Keratinocyte (primary cell): ENCODE measurements at regions not wholly inside any gene's neighbourhood (a gene's known extent, or its start where the extent isn't known, plus 50 kb on each side); places are given as distances from the start of the nearest gene placed in this dataset.

Source experiments
- DNase-seq: peaks from one replicate; pipeline ENCODE4 v3.0.0-alpha.2; 2011; ENCODE audit warnings: low read depth, missing footprints, low spot score
- FAIRE-seq: peaks from 2 replicates; lab custom pipeline; 2011; peaks lifted over from hg19 to GRCh38; lab: Jason Lieb, UNC
- H2AFZ ChIP-seq: 2 replicates; pipeline ENCODE4 v1.6.0; 2012; ENCODE audit warnings: low read length, control low read depth, inconsistent platforms; ENCODE audit not compliant: control insufficient read depth
- H3K27ac ChIP-seq: 2 replicates; pipeline ENCODE4 v1.5.1; 2011; ENCODE audit warnings: low read length; ENCODE audit not compliant: control insufficient read depth, insufficient read depth
- H3K27me3 ChIP-seq: 3 replicates; pipeline ENCODE4 v1.6.0; 2011; ENCODE audit warnings: low read length; ENCODE audit not compliant: control insufficient read depth, insufficient read depth; ENCODE audit errors: extremely low read depth
- H3K36me3 ChIP-seq, 2 experiments: 2 replicates in 1 of 2; 3 replicates in 1 of 2; pipeline ENCODE4 v1.5.1; 2011; ENCODE audit warnings: low read length in 2 of 2, mild to moderate bottlenecking in 1 of 2; ENCODE audit not compliant: control insufficient read depth in 2 of 2, insufficient read depth in 2 of 2; ENCODE audit errors: extremely low read depth in 1 of 2
- H3K4me1 ChIP-seq: 3 replicates; pipeline ENCODE4 v1.5.1; 2011; ENCODE audit warnings: low read length; ENCODE audit not compliant: control insufficient read depth, insufficient read depth; ENCODE audit errors: extremely low read depth
- H3K4me2 ChIP-seq: 3 replicates; pipeline ENCODE4 v1.6.0; 2011; ENCODE audit warnings: low read depth, low read length; ENCODE audit not compliant: control insufficient read depth, insufficient read depth; ENCODE audit errors: extremely low read depth
- H3K4me3 ChIP-seq, 3 experiments: fragments of 200-600 bp in 1 of 3; sonication (generic) in 1 of 3; 2 replicates in 2 of 3; 3 replicates in 1 of 3; pipeline ENCODE4 v1.5.1; 2011 to 2016; ENCODE audit warnings: low read length in 3 of 3, mild to moderate bottlenecking in 3 of 3, control low read depth in 2 of 3, inconsistent platforms in 1 of 3, low read depth in 1 of 3, mixed read lengths in 1 of 3, mixed run types in 1 of 3, moderate library complexity in 1 of 3; ENCODE audit not compliant: control insufficient read depth in 2 of 3, insufficient read depth in 2 of 3; ENCODE audit errors: extremely low read depth in 1 of 3
- H3K79me2 ChIP-seq: 2 replicates; pipeline ENCODE4 v1.6.0; 2012; ENCODE audit warnings: low read length; ENCODE audit not compliant: control insufficient read depth, insufficient read depth
- H3K9ac ChIP-seq: 3 replicates; pipeline ENCODE4 v1.6.0; 2011; ENCODE audit warnings: low read length; ENCODE audit not compliant: control insufficient read depth, insufficient read depth; ENCODE audit errors: extremely low read depth
- H3K9me1 ChIP-seq: 3 replicates; pipeline ENCODE4 v1.6.0; 2011; ENCODE audit warnings: low read length; ENCODE audit not compliant: control insufficient read depth, insufficient read depth; ENCODE audit errors: extremely low read depth
- H3K9me3 ChIP-seq: 2 replicates; pipeline ENCODE4 v1.5.1; 2012; ENCODE audit warnings: low read depth, low read length; ENCODE audit not compliant: control insufficient read depth
- H4K20me1 ChIP-seq: 3 replicates; pipeline ENCODE4 v1.6.0; 2011; ENCODE audit warnings: low read length; ENCODE audit not compliant: control insufficient read depth, insufficient read depth; ENCODE audit errors: extremely low read depth
- EZH2 ChIP-seq: IDR thresholded peaks from one replicate; pipeline ENCODE4 v1.6.1; 2012; ENCODE audit warnings: inconsistent platforms, mild to moderate bottlenecking, low read length, moderate library complexity
- dilution Hi-C: fragments of 300-500 bp; cut with MboI; formaldehyde crosslinking; loops from one replicate; pipeline ENCODE4 v1.7.0; 2020; ENCODE audit warnings: low sequenced_read_pairs; ENCODE audit not compliant: extremely low pct_ligation_motif_present
- TF ChIP-seq, protein P1 (sequence below), 3 experiments: IDR thresholded peaks in 1 of 3; conservative IDR thresholded peaks in 1 of 3; optimal IDR thresholded peaks in 1 of 3; 2 replicates in 2 of 3; 3 replicates in 1 of 3; pipeline versions ENCODE3 to v1.5.1; 2011; ENCODE audit warnings: low read length in 3 of 3, mild to moderate bottlenecking in 3 of 3, moderate library complexity in 2 of 3, control low read depth in 1 of 3, inconsistent platforms in 1 of 3; ENCODE audit not compliant: insufficient read depth in 2 of 3; ENCODE audit errors: extremely low read depth in 1 of 3

DNA sequence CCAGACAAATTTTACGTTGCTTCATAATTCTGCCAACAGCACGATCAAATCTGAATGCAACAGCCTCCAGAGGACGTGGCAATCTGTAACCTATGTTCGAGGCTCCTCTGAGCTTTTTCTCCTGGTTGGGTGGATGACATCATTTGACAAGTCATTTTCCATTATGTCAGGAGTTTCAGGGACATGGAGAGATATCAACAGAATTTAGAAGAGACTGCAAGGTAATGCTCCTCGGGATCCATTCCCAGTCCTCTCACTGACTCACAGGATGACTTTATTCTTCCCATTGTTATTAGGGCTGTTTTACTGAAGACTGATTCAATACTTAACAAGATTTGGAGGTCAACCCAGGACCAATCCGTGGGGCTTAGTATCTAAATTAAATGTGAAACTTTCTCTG lies 72.5 kb upstream of the RNF152 start:
- FAIRE-seq: no peak
- dilution Hi-C loops: no loop called here

DNA sequence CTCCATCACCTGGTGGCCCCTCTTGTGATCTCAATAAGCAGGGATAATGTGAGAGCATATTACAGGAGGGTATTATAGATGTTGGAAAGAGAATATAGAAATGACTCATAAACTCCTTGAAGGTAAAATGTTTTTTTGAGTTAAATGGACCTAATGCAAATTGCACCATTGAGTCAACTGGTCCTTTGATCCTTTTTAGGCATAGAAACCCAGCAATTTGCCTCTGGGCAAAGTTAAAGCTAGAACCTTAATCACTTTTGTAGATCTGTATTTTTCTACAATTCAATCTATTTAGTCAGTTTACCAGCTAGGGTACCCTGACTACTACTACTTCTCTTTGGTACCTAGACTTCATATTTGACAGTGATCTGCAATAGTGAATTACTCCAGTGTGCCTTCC lies 71.8 kb upstream of the RNF152 start:
- dilution Hi-C loops: no loop called here
- Histone ChIP-seq H3K79me2 (no peaks in the 10 kb centered on the region), H3K27me3 (no peaks in the 10 kb centered on the region), H3K9me1 (no peaks in the 10 kb centered on the region), H3K4me1 (no peaks in the 10 kb centered on the region), H3K4me3 (no peak overlapping the region), H3K27ac (no peak overlapping the region), H3K9me3 (no peaks in the 10 kb centered on the region), H2AFZ (no peak overlapping the region), H3K36me3 (no peaks in the 10 kb centered on the region), H3K9ac (no peak overlapping the region), H3K4me2 (no peak overlapping the region), H4K20me1 (no peaks in the 10 kb centered on the region)
- no peak for TF ChIP-seq EZH2
- TF ChIP-seq, protein P1, sequence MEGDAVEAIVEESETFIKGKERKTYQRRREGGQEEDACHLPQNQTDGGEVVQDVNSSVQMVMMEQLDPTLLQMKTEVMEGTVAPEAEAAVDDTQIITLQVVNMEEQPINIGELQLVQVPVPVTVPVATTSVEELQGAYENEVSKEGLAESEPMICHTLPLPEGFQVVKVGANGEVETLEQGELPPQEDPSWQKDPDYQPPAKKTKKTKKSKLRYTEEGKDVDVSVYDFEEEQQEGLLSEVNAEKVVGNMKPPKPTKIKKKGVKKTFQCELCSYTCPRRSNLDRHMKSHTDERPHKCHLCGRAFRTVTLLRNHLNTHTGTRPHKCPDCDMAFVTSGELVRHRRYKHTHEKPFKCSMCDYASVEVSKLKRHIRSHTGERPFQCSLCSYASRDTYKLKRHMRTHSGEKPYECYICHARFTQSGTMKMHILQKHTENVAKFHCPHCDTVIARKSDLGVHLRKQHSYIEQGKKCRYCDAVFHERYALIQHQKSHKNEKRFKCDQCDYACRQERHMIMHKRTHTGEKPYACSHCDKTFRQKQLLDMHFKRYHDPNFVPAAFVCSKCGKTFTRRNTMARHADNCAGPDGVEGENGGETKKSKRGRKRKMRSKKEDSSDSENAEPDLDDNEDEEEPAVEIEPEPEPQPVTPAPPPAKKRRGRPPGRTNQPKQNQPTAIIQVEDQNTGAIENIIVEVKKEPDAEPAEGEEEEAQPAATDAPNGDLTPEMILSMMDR (optimal IDR thresholded peaks at IDR 0.05 in 1 of 3, IDR thresholded peaks at IDR 0.05 in 1 of 3, conservative IDR thresholded peaks at IDR 0.05 in 1 of 3; ENCODE audit: extremely low read depth in 1 of 3, insufficient read depth in 2 of 3, low read length in 3 of 3): no peak
- DNase-seq (no peak), FAIRE-seq (no peak)

More for the DNA sequence above, 72.5 kb upstream of the RNF152 start:
- no peak overlapping the region for H3K27ac ChIP-seq
- TF ChIP-seq, protein P1 (optimal IDR thresholded peaks at IDR 0.05 in 1 of 3, IDR thresholded peaks at IDR 0.05 in 1 of 3, conservative IDR thresholded peaks at IDR 0.05 in 1 of 3; ENCODE audit: extremely low read depth in 1 of 3, insufficient read depth in 2 of 3, low read length in 3 of 3): no peak
- TF ChIP-seq EZH2: no peak
- DNase-seq: no peak
- H3K36me3 ChIP-seq: no peaks in the 10 kb centered on the region
- H4K20me1 ChIP-seq: no peaks in the 10 kb centered on the region
- no peaks in the 10 kb centered on the region for H3K27me3 ChIP-seq
- H2AFZ ChIP-seq: no peak overlapping the region
- no peaks in the 10 kb centered on the region for H3K9me1 ChIP-seq
- H3K79me2 ChIP-seq: no peaks in the 10 kb centered on the region
- H3K4me3 ChIP-seq: no peak overlapping the region
- H3K9ac ChIP-seq: no peak overlapping the region
- no peak overlapping the region for H3K4me2 ChIP-seq
- no peaks in the 10 kb centered on the region for H3K4me1 ChIP-seq
- no peaks in the 10 kb centered on the region for H3K9me3 ChIP-seq
